ENCODE measurements at regions not wholly inside any gene's neighbourhood (a gene's known extent, or its start where the extent isn't known, plus 50 kb on each side); places are given as distances from the start of the nearest gene placed in this dataset.

DNA sequence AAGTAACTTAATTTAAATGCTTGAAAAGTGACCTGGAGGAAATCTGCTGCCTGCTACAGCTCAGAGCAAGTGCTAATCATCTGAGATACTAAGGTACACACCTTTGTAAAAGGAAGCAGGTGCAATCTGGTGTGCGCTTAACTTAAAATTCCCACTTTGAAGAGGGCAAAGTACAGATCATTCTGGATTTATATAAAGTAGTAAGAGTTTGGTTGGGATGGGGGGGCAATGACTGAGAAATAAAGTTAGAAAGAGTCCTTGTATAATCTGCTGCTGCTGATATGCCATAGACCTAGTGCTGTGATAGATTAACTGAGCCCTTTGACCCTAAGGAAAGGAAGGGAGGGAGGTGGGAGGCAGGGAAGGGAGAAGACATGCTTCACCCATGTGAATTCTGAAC, 141.0 kb downstream of the MTNR1A start:
- Histone ChIP-seq H3K27me3 (replicated peaks in 1 of 4; ENCODE audit: control insufficient read depth in 3 of 4, extremely low read depth in 1 of 4, insufficient read depth in 3 of 4, low read length in 3 of 4) (no peaks in the 10 kb centered on the region), H3K4me1 (replicated peaks in 1 of 4; ENCODE audit: control insufficient read depth in 3 of 4, insufficient read depth in 4 of 4, low read length in 3 of 4) (no peaks in the 10 kb centered on the region)

More for the DNA sequence above, 141.0 kb downstream of the MTNR1A start:
- H2BK20ac ChIP-seq (ENCODE audit: low read length) = no peak overlapping the region
- WGBS, 2 experiments (ENCODE audit: extremely low coverage in 1 of 2, insufficient coverage in 1 of 2, insufficient read length in 1 of 2, insufficient replicate concordance in 2 of 2, low coverage in 1 of 2, low lambda C conversion rate in 2 of 2, missing lambda C conversion rate in 1 of 2) = 90% methylated on average over 1 of the region's 1 CpG; no CpG with 5 or more reads in 1 of the 2 experiments
- no peaks in the 10 kb centered on the region for H3K23me2 ChIP-seq (ENCODE audit: low read depth, low read length)
- DNase-seq (ENCODE audit: low read depth in 1 of 2, low spot score in 2 of 2) (no peak), FAIRE-seq (no peak)
- H3K79me2 ChIP-seq (ENCODE audit: control insufficient read depth in 1 of 2, insufficient read depth in 2 of 2, low read length in 2 of 2) = no peaks in the 10 kb centered on the region
- no peak overlapping the region for H2AK5ac ChIP-seq (ENCODE audit: low read depth, low read length)
- H2BK120ac ChIP-seq (replicated peaks; ENCODE audit: low read depth, low read length) = no peak overlapping the region
- H3K4ac ChIP-seq (replicated peaks; ENCODE audit: insufficient read length, low read depth, low read length) = no peak overlapping the region
- H3K18ac ChIP-seq (ENCODE audit: extremely low read depth, low read length) = no peak overlapping the region
- H3K9ac ChIP-seq (replicated peaks in 1 of 4; ENCODE audit: extremely low read depth in 1 of 4, low read depth in 3 of 4, low read length in 3 of 4) = no peak overlapping the region
- no peak overlapping the region for H3K14ac ChIP-seq (ENCODE audit: insufficient read length)
- no peak overlapping the region for H3K56ac ChIP-seq (replicated peaks; ENCODE audit: insufficient read length, low read depth, low read length)
- CTCF ChIA-PET (ENCODE audit: partially characterized antibody) = interaction anchor here (0.6 to 1.3 kb wide), 2 partner anchors 27 to 121 kb away, joined by 3 read pairs; no protein-coding TSS in a partner anchor
- H3K4me3 ChIP-seq (ENCODE audit: extremely low read depth in 1 of 4, insufficient read depth in 2 of 4, low read depth in 3 of 4, low read length in 4 of 4) = no peak overlapping the region
- H2AFZ ChIP-seq (ENCODE audit: low read length) = no peak overlapping the region
- no peak overlapping the region for H3K27ac ChIP-seq (ENCODE audit: low read depth, low read length)
- H3K36me3 ChIP-seq (ENCODE audit: control insufficient read depth in 2 of 4, insufficient read depth in 4 of 4, low read length in 3 of 4) = no peaks in the 10 kb centered on the region
- H4K20me1 ChIP-seq (replicated peaks in 1 of 2; ENCODE audit: control insufficient read depth in 1 of 2, insufficient read depth in 2 of 2, low read length in 2 of 2) = no peaks in the 10 kb centered on the region
- H4K5ac ChIP-seq (ENCODE audit: insufficient read length, low read depth, low read length) = no peak overlapping the region
- no peak overlapping the region for H4K8ac ChIP-seq (ENCODE audit: extremely low read depth, insufficient read depth, low read length)
- no peak overlapping the region for H4K91ac ChIP-seq (replicated peaks; ENCODE audit: insufficient read length, low read length)
- no peak overlapping the region for H2BK5ac ChIP-seq (ENCODE audit: low read depth, low read length)
- H2BK12ac ChIP-seq (ENCODE audit: low read depth, low read length) = no peak overlapping the region
- no peaks in the 10 kb centered on the region for H3K9me3 ChIP-seq (ENCODE audit: insufficient read depth in 2 of 2, low read depth in 1 of 2, low read length in 1 of 2)
- H2BK15ac ChIP-seq (ENCODE audit: low read length) = no peak overlapping the region
- H3K79me1 ChIP-seq (ENCODE audit: low read depth, low read length) = no peaks in the 10 kb centered on the region
- H3K4me2 ChIP-seq (ENCODE audit: insufficient read depth in 1 of 2, low read depth in 2 of 2, low read length in 2 of 2) = no peak overlapping the region
- no peak overlapping the region for H3K23ac ChIP-seq (ENCODE audit: insufficient read length)
- POLR2A ChIA-PET (ENCODE audit: partially characterized antibody) = no interaction called here
- TF ChIP-seq, protein P1, sequence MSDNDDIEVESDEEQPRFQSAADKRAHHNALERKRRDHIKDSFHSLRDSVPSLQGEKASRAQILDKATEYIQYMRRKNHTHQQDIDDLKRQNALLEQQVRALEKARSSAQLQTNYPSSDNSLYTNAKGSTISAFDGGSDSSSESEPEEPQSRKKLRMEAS (IDR thresholded peaks at IDR 0.05) = no peak
- no peak for TF ChIP-seq KDM4A (IDR thresholded peaks at IDR 0.05; ENCODE audit: low read depth, low read length, severe bottlenecking)
- no peak for TF ChIP-seq CBX5 (IDR thresholded peaks at IDR 0.05; ENCODE audit: low read depth, low read length)
- no peak for TF ChIP-seq KDM5A (IDR thresholded peaks at IDR 0.05; ENCODE audit: low read length)
- no peak for TF ChIP-seq TBP (IDR thresholded peaks at IDR 0.05; ENCODE audit: low read depth, low read length)
- no peak for TF ChIP-seq EP300 (IDR thresholded peaks at IDR 0.05; ENCODE audit: borderline replicate concordance in 1 of 2, low read depth in 2 of 2, low read length in 2 of 2)
